HCT116 (cell line): ENCODE measurements at regions not wholly inside any gene's neighbourhood (a gene's known extent, or its start where the extent isn't known, plus 50 kb on each side); places are given as distances from the start of the nearest gene placed in this dataset.

ENCODE experiments used
- ATAC-seq: fragments of 200-7000 bp; cut with Tn5 transposase; 2 replicates; pipeline ENCODE4 v1.9.1; 2020; ENCODE audit warnings: mild to moderate bottlenecking, moderate library complexity
- BruUV-seq: library from RNA; stranded (reverse); fragments of 400-500 nt; replicated peaks from 2 replicates; lab custom pipeline; 2021; lab: Mats Ljungman, UMichigan
- CTCF ChIA-PET: fragments of 300-600 bp; sonication (Branson Sonifier 250); formaldehyde crosslinking; loops from one replicate; lab custom pipeline; 2021; ENCODE audit warnings: antibody characterized with exemption; lab: Charles Lee
- POLR2A ChIA-PET: fragments of 300-600, 350-600 bp; sonication (Branson Sonifier 250); formaldehyde crosslinking; loops from one replicate; lab custom pipeline; 2021; ENCODE audit warnings: antibody characterized with exemption; lab: Charles Lee
- RAD21 ChIA-PET, 2 experiments: fragments of 300-600 bp; sonication (Branson Sonifier 250); formaldehyde crosslinking; loops; one replicate each; lab custom pipeline; 2023; ENCODE audit warnings: low total read pairs in 2 of 2; ENCODE audit not compliant: uncharacterized antibody in 2 of 2, unreplicated experiment in 2 of 2, low non-redundant PET in 1 of 2; lab: Charles Lee
- DNase-seq: peaks from one replicate; pipeline ENCODE4 v3.0.0-alpha.2; 2010; ENCODE audit warnings: low read depth, low spot score
- H2AFZ ChIP-seq: fragments of 200-600 bp; shearing (Covaris generic), sonication (generic); 2 replicates; pipeline ENCODE4 v1.6.1; 2017; ENCODE audit warnings: low read depth, mixed run types, mixed read lengths, antibody characterized with exemption, low read length; ENCODE audit not compliant: poor library complexity, severe bottlenecking
- H3K27ac ChIP-seq: 2 replicates; pipeline ENCODE4 v1.5.1; 2012; ENCODE audit warnings: low read depth, low read length
- H3K27me3 ChIP-seq: fragments of 200-600 bp; sonication (generic); 2 replicates; pipeline ENCODE4 v1.6.1; 2016; ENCODE audit warnings: mixed run types, low read length, mixed read lengths; ENCODE audit not compliant: insufficient read depth
- H3K36me3 ChIP-seq, 2 experiments: fragments of 200-500 bp in 1 of 2; fragments of 200-600 bp in 1 of 2; sonication (Bioruptor generic) in 1 of 2; sonication (generic) in 1 of 2; 2 replicates each; pipeline versions ENCODE4 v1.5.1 to v1.6.1; 2014 to 2016; ENCODE audit warnings: low read length in 2 of 2, inconsistent platforms in 1 of 2, mixed read lengths in 1 of 2, mixed run types in 1 of 2; ENCODE audit not compliant: insufficient read depth in 2 of 2, control insufficient read depth in 1 of 2
- H3K4me1 ChIP-seq, 2 experiments: fragments of 200-600 bp in 1 of 2; sonication (generic) in 1 of 2; 2 replicates each; pipeline versions ENCODE4 v1.5.1 to v1.6.1; 2012 to 2017; ENCODE audit warnings: low read length in 2 of 2, inconsistent platforms in 1 of 2, mild to moderate bottlenecking in 1 of 2, mixed read lengths in 1 of 2, mixed run types in 1 of 2, moderate library complexity in 1 of 2; ENCODE audit not compliant: insufficient read depth in 2 of 2, control insufficient read depth in 1 of 2
- H3K4me2 ChIP-seq: fragments of 200-600 bp; sonication (generic); 2 replicates; pipeline ENCODE4 v1.6.1; 2017; ENCODE audit warnings: mixed run types, low read length, mixed read lengths
- H3K4me3 ChIP-seq, 2 experiments: fragments of 200-600 bp in 1 of 2; sonication (generic) in 1 of 2; replicated peaks in 1 of 2; 2 replicates each; pipeline ENCODE4 v1.5.1; 2011 to 2016; ENCODE audit warnings: low read length in 2 of 2, control low read depth in 1 of 2, low read depth in 1 of 2, mild to moderate bottlenecking in 1 of 2, mixed read lengths in 1 of 2, mixed run types in 1 of 2
- H3K79me2 ChIP-seq: fragments of 200-600 bp; sonication (generic); 2 replicates; pipeline ENCODE4 v1.6.1; 2017; ENCODE audit warnings: mild to moderate bottlenecking, mixed run types, low read length, moderate library complexity, mixed read lengths; ENCODE audit not compliant: insufficient read depth
- H3K9ac ChIP-seq: fragments of 200-600 bp; sonication (generic); 2 replicates; pipeline ENCODE4 v1.6.1; 2016; ENCODE audit warnings: low read length, mixed read lengths
- H3K9me2 ChIP-seq: fragments of 200-600 bp; sonication (generic), shearing (Covaris generic); 2 replicates; pipeline ENCODE4 v1.6.1; 2017; ENCODE audit warnings: mixed run types, mild to moderate bottlenecking, moderate library complexity; ENCODE audit not compliant: insufficient read depth
- H3K9me3 ChIP-seq, 2 experiments: fragments of 200-500 bp in 1 of 2; fragments of 200-600 bp in 1 of 2; sonication (Bioruptor generic) in 1 of 2; sonication (generic) in 1 of 2; 2 replicates each; pipeline ENCODE4 v1.6.1; 2014 to 2017; ENCODE audit warnings: low read length in 2 of 2, mixed read lengths in 2 of 2, inconsistent platforms in 1 of 2, low read depth in 1 of 2, mild to moderate bottlenecking in 1 of 2, mixed run types in 1 of 2, moderate library complexity in 1 of 2; ENCODE audit not compliant: control insufficient read depth in 1 of 2, insufficient read depth in 1 of 2
- H4K20me1 ChIP-seq: fragments of 200-600 bp; sonication (generic), shearing (Covaris generic); 2 replicates; pipeline ENCODE4 v1.6.1; 2017; ENCODE audit warnings: mixed run types, mild to moderate bottlenecking, moderate library complexity; ENCODE audit not compliant: insufficient read depth
- CBX3 ChIP-seq: IDR thresholded peaks from 2 replicates; pipeline ENCODE4 v1.6.1; 2012; ENCODE audit warnings: low read depth
- CEBPB ChIP-seq: IDR thresholded peaks from 2 replicates; pipeline ENCODE4 v1.6.1; 2012; ENCODE audit warnings: low read depth
- CTCF ChIP-seq, 3 experiments: fragments of 200-600 bp in 1 of 3; sonication (generic) in 1 of 3; IDR thresholded peaks in 2 of 3; conservative IDR thresholded peaks in 1 of 3; 2 replicates each; pipeline ENCODE4 v1.5.1; 2012 to 2017; ENCODE audit warnings: low read depth in 2 of 3, low read length in 2 of 3, antibody characterized with exemption in 1 of 3, borderline replicate concordance in 1 of 3, control low read depth in 1 of 3, mild to moderate bottlenecking in 1 of 3, mixed read lengths in 1 of 3, mixed run types in 1 of 3, moderate library complexity in 1 of 3; ENCODE audit not compliant: insufficient read depth in 1 of 3
- EGR1 ChIP-seq: IDR thresholded peaks from 2 replicates; pipeline ENCODE4 v1.6.1; 2012; ENCODE audit warnings: low read depth
- EZH2phosphoT487 ChIP-seq: fragments of 200-600 bp; IDR thresholded peaks from 2 replicates; pipeline ENCODE4 v1.6.1; 2018; ENCODE audit warnings: antibody characterized with exemption, borderline replicate concordance
- JUND ChIP-seq: IDR thresholded peaks from 2 replicates; pipeline ENCODE4 v1.6.1; 2012
- RAD21 ChIP-seq: IDR thresholded peaks from 2 replicates; pipeline ENCODE4 v1.6.1; 2012; ENCODE audit warnings: low read depth, mild to moderate bottlenecking
- TCF7L2 ChIP-seq: IDR thresholded peaks from 2 replicates; pipeline ENCODE4 v1.7.0; 2011; ENCODE audit warnings: borderline replicate concordance, inconsistent platforms; ENCODE audit not compliant: insufficient read depth, insufficient read length; ENCODE audit errors: extremely low read depth
- YY1 ChIP-seq: IDR thresholded peaks from 2 replicates; pipeline ENCODE4 v1.6.1; 2011; ENCODE audit warnings: low read length, low read depth, moderate library complexity, mild to moderate bottlenecking; ENCODE audit not compliant: insufficient replicate concordance; ENCODE audit errors: extremely low read depth
- ZFX ChIP-seq: fragments of 450-650 bp; IDR thresholded peaks from 2 replicates; pipeline ENCODE4 v1.6.1; 2017
- ZNF274 ChIP-seq: fragments of 200-500 bp; sonication (Bioruptor generic); IDR thresholded peaks from 2 replicates; pipeline ENCODE4 v1.6.1; 2014; ENCODE audit warnings: mild to moderate bottlenecking, low read depth, low read length, inconsistent platforms
- intact Hi-C: fragments of 100-400 bp; cut with micrococcal nuclease; formaldehyde crosslinking; loops from 2 replicates; pipeline ENCODE4 v1.10.0; 2022
- TF ChIP-seq, protein P1 (sequence below): IDR thresholded peaks from 2 replicates; pipeline ENCODE4 v1.6.1; 2011; ENCODE audit warnings: mild to moderate bottlenecking, low read length, moderate library complexity; ENCODE audit not compliant: insufficient replicate concordance; ENCODE audit errors: extremely low read depth
- TF ChIP-seq, protein P2 (sequence below): IDR thresholded peaks from 2 replicates; pipeline ENCODE4 v1.6.1; 2012; ENCODE audit warnings: low read depth

GRCh38 chr1:231093156-231093922 is 53.3 kb upstream of the FAM89A start:
- no TSS peak for BruUV-seq
- Histone ChIP-seq H3K36me3 (no peaks in the 10 kb centered on the region), H3K9ac (no peak overlapping the region), H3K4me2 (no peak overlapping the region), H4K20me1 (no peaks in the 10 kb centered on the region), H3K79me2 (no peaks in the 10 kb centered on the region), H3K27me3 (no peaks in the 10 kb centered on the region; the same call in 1 of the 2 replicates), H3K9me3 (no peaks in the 10 kb centered on the region), H3K9me2 (no peaks in the 10 kb centered on the region), H3K4me3 (no peak overlapping the region), H3K27ac (no peak overlapping the region), H3K4me1 (peaks cover 0 to 7% of the 10 kb centered on the region in 2 experiments; a peak in 1 of 4 replicates), H2AFZ (no peak overlapping the region)
- ChIA-PET POLR2A (no interaction called here), CTCF (interaction anchor here (1.8 to 2.3 kb wide), 2 partner anchors 8 to 117 kb away, joined by 4 to 7 read pairs; no protein-coding TSS in a partner anchor), RAD21 (interaction anchor here in 1 of 2 experiments (1.3 kb wide), 1 partner anchor 114 kb away, joined by 3 read pairs; no protein-coding TSS in a partner anchor)
- intact Hi-C loops = loop anchor here (5.0 kb wide), 1 partner anchor 461 kb away; no protein-coding TSS in a partner anchor
- no peak for DNase-seq
- no peak for ATAC-seq
- no peak for TF ChIP-seq CBX3
- no peak for TF ChIP-seq EGR1
- TF ChIP-seq, protein P1, sequence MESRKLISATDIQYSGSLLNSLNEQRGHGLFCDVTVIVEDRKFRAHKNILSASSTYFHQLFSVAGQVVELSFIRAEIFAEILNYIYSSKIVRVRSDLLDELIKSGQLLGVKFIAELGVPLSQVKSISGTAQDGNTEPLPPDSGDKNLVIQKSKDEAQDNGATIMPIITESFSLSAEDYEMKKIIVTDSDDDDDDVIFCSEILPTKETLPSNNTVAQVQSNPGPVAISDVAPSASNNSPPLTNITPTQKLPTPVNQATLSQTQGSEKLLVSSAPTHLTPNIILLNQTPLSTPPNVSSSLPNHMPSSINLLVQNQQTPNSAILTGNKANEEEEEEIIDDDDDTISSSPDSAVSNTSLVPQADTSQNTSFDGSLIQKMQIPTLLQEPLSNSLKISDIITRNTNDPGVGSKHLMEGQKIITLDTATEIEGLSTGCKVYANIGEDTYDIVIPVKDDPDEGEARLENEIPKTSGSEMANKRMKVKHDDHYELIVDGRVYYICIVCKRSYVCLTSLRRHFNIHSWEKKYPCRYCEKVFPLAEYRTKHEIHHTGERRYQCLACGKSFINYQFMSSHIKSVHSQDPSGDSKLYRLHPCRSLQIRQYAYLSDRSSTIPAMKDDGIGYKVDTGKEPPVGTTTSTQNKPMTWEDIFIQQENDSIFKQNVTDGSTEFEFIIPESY = no peak
- TF ChIP-seq EZH2phosphoT487 = no peak
- TF ChIP-seq CEBPB = no peak
- TF ChIP-seq ZFX = no peak
- peak in 1 of 3 experiments; percentile 24; a peak in 1 of 6 replicates for TF ChIP-seq CTCF (IDR thresholded peaks at IDR 0.05 in 2 of 3, conservative IDR thresholded peaks at IDR 0.05 in 1 of 3; ENCODE audit: borderline replicate concordance in 1 of 3, insufficient read depth in 1 of 3, low read depth in 2 of 3, low read length in 2 of 3)
- TF ChIP-seq, protein P2, sequence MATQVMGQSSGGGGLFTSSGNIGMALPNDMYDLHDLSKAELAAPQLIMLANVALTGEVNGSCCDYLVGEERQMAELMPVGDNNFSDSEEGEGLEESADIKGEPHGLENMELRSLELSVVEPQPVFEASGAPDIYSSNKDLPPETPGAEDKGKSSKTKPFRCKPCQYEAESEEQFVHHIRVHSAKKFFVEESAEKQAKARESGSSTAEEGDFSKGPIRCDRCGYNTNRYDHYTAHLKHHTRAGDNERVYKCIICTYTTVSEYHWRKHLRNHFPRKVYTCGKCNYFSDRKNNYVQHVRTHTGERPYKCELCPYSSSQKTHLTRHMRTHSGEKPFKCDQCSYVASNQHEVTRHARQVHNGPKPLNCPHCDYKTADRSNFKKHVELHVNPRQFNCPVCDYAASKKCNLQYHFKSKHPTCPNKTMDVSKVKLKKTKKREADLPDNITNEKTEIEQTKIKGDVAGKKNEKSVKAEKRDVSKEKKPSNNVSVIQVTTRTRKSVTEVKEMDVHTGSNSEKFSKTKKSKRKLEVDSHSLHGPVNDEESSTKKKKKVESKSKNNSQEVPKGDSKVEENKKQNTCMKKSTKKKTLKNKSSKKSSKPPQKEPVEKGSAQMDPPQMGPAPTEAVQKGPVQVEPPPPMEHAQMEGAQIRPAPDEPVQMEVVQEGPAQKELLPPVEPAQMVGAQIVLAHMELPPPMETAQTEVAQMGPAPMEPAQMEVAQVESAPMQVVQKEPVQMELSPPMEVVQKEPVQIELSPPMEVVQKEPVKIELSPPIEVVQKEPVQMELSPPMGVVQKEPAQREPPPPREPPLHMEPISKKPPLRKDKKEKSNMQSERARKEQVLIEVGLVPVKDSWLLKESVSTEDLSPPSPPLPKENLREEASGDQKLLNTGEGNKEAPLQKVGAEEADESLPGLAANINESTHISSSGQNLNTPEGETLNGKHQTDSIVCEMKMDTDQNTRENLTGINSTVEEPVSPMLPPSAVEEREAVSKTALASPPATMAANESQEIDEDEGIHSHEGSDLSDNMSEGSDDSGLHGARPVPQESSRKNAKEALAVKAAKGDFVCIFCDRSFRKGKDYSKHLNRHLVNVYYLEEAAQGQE = no peak
- no peak for TF ChIP-seq ZNF274
- no peak for TF ChIP-seq TCF7L2
- no peak for TF ChIP-seq YY1
- TF ChIP-seq JUND = no peak
- peak; percentile 51; the same call in 1 of the 2 replicates for TF ChIP-seq RAD21
